ENCODE measurements at regions not wholly inside any gene's neighbourhood (a gene's known extent, or its start where the extent isn't known, plus 50 kb on each side); places are given as distances from the start of the nearest gene placed in this dataset.
"Not testable (repeated sequence)": the region's sequence is repeated elsewhere in the genome, so short reads cannot be mapped to it uniquely, and the experiment has no call there.

DNA sequence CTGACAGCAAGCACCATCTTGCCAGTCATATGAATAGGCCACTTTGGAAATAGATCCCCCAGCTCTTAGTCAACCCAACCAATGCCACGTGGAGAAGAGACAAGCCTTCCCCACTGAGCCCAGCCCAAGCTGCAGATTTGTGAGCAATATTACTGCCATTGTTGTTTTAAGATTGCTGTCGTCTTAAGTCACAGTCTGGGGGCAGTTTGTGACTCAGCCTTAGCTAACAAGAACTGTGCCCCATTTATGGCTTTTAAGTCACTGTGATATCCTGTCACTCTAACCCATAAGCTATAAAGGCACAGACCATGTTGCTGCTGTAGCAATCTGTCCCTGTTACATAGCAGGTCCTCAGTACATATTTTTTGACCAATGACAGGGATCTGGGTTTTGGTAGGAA, 464.2 kb downstream of the MED13L start:
- DNase-seq (ENCODE audit: insufficient read length, low spot score) (no peak), FAIRE-seq (no peak)

DNA sequence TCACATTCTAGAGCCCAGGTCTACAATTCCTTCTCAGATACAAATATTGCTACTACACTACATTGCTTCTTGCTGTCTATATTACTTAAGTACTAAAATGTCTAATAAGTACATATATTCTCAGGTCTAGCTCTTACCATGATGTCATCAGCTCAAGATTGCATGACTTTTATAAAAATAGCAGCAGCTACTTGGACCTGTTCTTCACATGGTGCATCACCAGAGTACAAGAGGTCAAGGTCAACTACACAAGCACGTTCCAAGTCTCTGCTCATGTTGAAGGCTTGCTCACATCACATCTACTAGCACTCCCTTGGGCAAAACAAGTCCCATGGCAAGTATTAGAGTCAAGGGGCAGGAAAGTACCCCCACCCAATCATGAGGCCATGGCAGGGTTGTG, 465.6 kb downstream of the MED13L start:
- no peak for FAIRE-seq
- no peak for DNase-seq (ENCODE audit: insufficient read length, low spot score)

DNA sequence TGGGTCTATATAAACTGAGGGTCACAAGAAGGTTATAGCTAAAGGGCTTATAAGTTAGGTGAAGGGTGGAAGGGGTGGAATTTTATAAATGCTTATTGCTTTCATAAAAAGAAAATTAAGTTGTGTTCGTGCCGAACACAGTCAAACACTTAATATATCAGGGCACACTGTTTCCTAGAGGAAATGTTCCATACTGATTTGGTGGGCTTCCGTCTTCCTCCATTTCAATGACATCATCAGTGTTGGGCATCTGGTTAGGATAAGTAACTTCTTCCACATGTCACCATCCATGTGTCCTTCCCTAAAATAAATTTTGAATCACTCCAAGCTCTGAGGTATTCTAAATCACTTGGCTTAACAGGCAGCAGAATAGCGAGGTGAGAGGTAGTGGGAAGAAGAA, 466.4 kb downstream of the MED13L start:
- DNase-seq (ENCODE audit: insufficient read length, low spot score): no peak

DNA sequence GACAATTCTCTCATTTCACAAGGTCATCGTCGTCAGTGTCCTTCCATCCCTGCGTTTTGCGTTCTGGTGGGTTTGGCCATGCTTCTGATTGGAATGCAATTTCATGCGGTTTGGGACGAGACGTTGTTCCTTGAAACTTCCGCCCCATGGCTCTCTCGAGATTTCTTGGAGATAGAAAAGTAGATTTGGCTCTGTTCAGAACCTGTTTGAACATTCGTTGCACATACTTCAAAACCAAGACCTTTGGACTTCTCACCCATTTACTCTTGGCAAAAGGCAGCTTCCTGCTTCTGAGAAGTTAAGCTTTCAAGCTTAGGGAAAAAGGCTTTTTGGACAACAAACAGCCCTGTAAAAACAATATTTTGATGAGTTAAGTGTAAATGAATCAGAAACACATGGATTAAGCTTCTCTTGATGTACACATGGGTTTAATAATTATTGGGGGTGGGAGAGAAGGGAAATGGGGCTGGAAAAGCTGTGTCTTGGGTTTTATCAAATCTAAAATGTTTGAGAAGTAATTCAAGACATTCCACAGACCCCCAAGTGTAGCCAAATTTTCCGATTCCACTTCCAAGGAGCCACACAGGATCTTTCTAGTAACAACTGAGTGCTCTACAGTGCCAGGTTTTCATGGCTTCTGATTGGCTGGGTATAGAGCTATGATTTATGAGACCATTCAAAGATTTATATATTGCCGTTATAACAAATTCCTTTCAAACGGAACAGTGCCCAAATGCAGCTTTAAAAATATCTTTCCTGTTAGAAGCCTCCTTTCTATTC, 467.2 kb downstream of the MED13L start:
- FAIRE-seq (no peak), DNase-seq (ENCODE audit: insufficient read length, low spot score) (no peak)

More for the DNA sequence above, 466.4 kb downstream of the MED13L start:
- FAIRE-seq: no peak

DNA sequence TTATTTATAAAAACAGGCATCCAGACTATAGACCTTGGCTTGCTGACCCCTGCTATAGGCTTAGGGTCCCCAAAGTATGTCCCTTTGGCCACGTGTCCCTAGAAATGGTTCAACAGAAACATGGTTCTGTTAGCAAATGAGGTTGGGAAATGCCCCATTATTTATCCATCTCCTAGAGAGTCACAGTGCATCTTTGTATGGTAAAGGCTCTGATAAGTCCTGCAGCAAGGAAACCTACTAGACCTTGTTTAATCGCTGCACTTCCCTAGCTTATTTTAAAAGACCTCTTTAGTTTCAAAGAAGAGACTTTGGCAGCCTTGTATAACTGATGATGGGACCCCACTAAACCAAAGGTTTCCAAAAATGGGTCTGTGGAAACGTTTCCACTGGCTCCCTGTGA, 471.5 kb downstream of the MED13L start:
- DNase-seq (ENCODE audit: insufficient read length, low spot score) (no peak), FAIRE-seq (no peak)

DNA sequence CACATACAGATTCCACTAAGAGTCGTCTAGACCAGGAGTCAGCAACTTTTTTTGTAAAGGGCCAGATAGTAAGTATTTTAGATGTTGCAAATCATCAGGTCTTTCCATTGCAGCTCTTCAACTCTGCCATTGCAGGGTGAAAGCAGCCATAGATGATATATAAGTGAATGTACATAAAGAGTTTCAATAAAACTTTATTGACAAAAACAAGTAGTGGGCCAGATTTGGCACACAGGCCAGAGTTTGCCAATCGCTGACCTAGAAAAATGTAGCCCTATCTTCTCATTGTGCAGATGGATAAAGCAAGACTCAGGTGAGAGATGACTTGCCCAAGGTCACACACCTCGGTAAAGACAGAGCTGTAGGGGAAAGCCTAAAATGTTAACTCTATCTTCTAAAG, 474.7 kb downstream of the MED13L start:
- no peak for FAIRE-seq

DNA sequence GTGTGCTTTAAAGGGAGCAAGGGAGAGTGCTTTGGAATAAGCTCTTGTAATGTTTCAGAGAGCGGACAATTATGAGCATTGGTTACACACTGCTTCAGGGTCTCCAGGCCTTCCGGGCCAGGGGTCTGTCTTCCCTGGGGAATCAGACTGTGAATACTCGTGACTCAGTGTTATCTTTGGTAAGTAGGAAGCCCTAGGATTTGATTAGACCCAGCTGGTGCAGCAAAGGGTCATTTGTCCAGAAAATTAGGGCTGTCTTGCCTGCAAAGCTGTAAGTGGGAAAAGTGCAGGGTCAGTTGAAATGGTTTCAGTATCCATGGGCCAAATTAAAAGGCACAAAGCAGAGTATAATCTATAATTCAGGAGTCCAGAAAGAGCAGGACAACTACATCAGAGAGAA, 475.6 kb downstream of the MED13L start:
- DNase-seq (ENCODE audit: insufficient read length, low spot score): no peak
- FAIRE-seq: no peak

More for the DNA sequence above, 474.7 kb downstream of the MED13L start:
- DNase-seq (ENCODE audit: insufficient read length, low spot score): no peak

DNA sequence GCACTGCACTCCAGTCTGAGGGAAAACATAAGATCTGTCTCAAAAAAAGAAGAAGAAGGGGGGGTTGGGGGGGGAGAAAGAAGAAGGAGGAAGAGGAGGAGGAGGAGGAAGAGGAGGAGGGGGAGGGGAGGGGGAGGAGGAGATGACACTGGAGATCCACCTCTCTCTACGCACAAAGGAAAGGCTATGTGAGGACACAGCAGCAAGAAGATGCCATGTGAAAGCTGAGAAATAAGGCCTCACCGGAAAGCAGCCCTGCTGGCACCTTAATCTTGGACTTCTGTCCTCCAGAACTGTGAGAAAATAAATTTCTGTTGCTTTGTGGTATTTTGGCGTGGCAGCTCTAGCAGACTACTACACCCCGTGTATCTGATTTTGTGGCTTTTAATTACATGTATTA, 477.9 kb downstream of the MED13L start:
- no peak for DNase-seq (ENCODE audit: insufficient read length, low spot score)

DNA sequence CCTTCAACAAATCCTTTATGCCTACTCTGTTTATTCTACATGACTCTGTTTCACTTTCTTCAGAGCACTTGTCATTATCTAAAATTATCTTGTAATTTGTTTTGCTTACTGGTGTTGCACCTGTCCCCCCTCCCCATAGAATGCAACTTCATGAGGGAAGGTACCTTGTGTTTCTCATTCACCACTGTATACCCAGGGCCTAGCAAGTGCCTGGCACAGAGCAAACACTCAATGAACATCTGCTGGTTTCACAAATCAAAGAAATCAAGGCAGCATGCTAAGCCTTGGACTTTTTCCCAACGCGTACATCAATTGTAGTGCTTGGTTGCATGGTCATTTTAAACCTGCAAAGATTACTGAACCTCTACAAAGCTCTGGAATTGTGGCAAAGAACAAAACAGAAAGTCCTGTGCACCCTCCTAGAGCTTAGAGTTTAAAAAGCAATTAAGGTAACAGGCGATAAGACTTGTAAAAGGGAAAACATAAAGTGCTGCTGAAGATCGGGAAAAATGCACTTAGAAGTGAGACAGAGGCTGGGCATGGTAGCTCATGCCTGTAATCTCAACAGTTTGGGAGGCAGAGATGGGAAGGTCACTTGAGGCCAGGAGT, 479.1 kb downstream of the MED13L start:
- DNase-seq (ENCODE audit: insufficient read length, low spot score) (no peak), FAIRE-seq (no peak)

More for the DNA sequence above, 477.9 kb downstream of the MED13L start:
- FAIRE-seq: no peak

DNA sequence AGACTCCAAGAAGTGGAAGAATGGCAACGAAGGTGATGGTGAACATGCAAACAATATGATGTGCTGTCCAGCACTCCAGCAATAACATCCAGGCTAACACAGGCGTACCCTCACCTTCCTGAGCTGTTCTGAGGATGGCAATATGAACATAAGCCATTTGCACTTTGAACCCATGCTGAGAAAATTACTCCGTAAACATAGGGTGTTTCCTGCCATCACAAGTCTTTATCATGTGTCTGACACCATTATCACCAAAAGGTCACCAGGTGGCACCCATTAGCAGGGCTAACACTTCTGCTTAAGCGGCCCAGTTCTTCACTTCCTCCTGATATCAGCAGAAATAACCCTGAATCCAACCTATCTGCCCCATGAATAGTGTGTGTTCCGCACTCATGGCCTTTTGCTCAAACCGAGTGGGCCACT, 482.8 kb downstream of the MED13L start:
- DNase-seq (ENCODE audit: insufficient read length, low spot score): no peak

DNA sequence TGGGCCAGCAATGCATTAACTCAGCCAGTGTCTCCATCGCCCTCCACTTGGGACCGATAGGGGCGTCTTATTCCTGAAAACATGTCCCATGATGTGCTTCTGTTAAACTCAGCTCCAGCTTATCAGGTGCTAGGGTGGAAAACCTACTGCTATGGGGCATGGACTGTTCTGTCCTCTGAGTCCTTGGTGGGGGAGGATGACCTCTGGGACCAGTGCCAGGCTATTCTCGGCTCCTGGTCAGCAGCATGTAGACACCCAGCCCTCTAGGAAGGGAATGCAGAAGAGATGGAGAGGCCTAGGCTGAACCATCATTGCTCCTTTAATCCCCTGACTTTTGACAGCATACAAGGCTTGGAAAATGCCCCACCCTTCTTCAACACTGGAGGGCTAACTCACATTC, 486.2 kb downstream of the MED13L start:
- no peak for DNase-seq (ENCODE audit: insufficient read length, low spot score)
- FAIRE-seq: no peak

More for the DNA sequence above, 482.8 kb downstream of the MED13L start:
- no peak for FAIRE-seq

DNA sequence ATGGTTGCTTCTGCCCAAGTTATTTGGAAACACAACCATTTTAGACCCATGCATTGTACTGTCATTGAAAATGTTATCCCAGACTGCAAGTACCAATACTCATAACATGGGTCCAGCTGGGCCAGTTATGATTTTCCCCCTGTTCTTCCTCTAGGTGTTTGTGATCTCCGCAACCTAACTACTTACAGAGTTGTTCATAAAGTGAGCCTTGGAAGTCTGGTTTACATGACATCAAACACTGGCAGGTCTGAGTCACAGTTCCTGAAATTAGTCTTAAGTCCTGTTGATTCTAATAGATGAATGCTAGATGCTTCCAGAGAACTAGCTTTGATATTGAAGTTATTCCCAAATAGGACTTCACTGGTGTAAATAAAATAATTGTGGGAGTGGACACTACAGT, 487.0 kb downstream of the MED13L start:
- FAIRE-seq (no peak), DNase-seq (ENCODE audit: insufficient read length, low spot score) (no peak)

DNA sequence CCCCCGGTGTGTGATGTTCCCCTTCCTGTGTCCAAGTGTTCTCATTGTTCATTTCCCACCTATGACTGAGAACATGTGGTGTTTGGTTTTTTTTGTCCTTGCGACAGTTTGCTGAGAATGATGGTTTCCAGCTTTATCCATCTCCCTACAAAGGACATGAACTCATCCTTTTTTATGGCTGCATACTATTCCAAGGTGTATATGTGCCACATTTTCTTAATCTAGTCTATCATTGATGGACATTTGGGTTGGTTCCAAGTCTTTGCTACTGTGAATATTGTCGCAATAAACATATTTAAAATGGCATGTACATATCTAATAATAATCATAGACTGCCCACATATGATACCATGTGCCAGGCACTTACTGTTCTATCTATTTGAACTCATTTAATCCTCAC, 491.0 kb downstream of the MED13L start:
- not testable (repeated sequence) for DNase-seq (ENCODE audit: insufficient read length, low spot score); FAIRE-seq

DNA sequence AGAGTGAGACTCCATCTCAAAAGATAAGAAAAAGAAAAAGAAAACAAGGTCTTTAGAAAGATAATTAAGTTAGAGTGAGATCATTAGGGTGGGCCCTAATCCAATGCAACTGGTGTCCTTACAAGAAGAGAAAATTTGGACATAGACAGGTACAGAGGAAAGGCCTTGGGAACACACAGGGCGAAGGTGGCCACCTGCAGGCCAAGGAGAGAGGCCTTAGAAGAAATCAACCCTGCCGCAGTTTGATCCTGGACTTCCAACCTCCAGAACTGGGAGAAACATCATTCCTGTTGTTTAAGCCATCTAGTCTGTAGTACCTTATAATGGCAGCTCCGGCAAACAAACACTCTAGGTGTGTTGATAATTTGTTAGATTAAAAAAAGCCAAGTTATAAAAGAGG, 491.9 kb downstream of the MED13L start:
- DNase-seq (ENCODE audit: insufficient read length, low spot score) (no peak), FAIRE-seq (no peak)

DNA sequence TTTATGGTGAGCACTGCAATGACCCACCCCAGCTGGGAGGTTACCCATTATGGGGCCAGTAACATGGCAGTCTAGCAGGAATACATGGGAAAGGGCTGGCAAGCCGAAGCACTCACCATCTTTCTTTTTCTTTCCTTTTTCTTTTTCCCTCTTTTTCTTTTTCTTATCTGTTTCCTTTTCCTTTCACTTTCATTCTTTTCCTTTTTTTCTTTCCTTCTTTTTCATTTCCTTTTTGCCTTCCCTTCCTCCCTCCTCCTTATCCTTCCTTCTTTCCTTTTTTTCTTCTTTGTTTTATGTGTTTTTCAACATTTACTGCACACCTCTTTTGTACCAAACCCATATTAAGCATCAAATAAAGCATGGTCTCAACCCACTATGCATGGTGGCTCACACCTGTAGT, 501.1 kb downstream of the MED13L start:
- FAIRE-seq (no peak), DNase-seq (ENCODE audit: insufficient read length, low spot score) (no peak)

DNA sequence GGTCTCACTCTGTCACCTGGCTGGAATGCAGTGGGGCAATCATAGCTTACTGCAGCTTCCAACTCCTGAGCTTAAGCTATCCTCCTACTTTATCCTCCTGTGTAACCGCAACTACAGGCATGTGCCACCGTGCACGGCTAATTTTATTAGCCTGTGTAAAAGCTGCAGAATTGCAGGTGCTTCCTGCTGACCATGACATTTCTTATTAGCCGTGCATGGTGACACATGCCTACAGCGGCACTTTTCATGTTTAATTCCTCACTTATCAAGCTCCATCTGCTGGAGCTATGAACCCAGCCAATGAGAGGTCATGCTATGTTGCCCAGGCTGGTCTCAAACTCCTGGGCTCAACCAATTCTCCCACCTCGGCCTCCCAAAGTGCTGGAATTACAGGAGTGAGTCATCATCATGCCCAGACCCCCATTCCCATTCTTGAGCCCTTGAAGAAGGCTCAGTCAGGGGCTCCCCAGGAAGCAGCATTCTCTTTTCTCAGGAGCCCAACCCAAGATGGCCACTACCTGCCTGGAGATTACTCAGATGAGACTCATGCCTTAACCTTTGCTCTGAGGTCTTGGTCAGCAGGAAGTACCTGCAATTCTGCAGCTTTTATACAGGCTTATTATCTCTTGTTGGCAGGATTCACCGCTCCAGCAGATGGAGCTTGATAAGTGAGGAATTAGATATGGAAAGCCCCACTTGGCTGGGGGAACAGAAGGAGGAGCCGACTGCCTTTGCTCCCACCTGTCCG, 503.2 kb downstream of the MED13L start:
- DNase-seq (ENCODE audit: insufficient read length, low spot score) (no peak), FAIRE-seq (no peak)

DNA sequence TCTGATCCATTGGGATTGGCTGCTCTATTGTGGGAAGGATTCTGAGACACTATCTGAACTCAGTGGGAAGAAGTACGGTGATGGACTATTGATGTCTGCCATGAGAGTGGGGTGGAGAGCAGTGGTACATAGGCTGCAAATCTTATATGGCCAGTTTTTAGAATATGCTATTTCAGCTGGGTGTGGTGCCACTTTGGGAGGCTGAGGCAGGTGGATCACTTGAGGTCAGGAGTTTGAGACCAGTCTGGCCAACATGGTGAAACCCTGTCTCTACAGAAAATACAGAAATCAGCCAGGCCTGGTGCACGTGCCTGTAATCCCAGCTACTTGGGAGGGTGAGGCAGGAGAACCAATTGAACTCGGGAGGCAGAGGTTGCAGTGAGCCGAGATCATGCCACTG, 505.9 kb downstream of the MED13L start:
- FAIRE-seq (no peak), DNase-seq (ENCODE audit: insufficient read length, low spot score) (no peak)

DNA sequence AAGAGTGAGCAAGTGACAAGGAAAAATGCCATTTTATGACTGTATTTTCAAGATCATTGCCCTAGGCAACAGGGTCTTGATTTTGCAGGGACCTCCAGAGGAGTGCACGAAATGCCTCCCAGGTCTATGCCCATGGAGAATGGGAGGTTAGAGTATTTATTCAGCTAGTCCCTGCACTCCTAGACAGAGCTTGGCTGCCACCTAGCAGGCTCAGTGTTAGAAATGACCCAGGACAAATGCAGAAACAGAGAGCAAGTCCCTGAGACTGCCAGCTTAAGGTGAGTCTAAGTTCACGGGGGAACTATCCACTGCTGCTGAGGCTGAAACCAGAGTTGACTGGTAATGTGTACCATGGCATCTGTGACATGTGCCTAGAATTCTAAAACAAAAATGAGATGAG, 506.4 kb downstream of the MED13L start:
- no peak for DNase-seq (ENCODE audit: insufficient read length, low spot score)
- no peak for FAIRE-seq

DNA sequence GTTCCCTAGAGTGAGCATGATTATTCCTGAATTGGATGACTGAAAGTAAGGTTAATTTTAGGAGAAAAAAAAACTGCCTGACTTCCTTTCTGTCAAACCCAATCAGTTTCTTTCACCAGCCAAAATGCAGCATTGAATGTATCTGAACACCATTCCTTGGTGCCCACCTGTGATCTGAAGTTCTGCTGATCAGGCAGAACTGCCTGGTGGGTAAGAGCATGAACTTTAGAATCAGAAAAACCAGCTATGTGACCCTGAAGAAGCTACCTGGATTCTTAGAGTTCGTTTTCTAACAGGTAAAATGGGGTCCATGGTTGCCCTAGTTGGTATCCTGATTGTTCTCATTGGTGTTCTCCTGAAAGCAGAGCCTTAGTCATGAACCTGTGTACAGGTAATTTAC, 506.9 kb downstream of the MED13L start:
- no peak for DNase-seq (ENCODE audit: insufficient read length, low spot score)
- no peak for FAIRE-seq

DNA sequence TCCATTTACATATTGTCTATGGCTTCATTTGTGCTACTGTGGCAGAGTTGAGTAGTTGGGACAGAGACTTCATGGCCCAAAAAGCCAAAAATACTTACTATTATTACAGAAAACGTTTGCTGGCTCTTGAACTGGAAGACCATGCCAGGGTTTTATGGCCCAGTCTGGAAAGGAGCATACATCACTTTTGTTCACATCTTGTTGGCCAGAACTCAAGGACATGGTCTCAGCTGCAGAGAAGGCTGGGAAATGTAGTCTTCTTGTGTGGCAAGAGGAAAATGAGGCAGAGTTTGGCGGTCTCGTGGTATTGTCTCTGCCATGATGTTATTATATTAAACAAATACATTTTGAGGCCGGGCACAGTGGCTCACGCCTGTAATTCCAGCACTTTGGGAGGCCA, 509.6 kb downstream of the MED13L start:
- FAIRE-seq (no peak), DNase-seq (ENCODE audit: insufficient read length, low spot score) (no peak)

DNA sequence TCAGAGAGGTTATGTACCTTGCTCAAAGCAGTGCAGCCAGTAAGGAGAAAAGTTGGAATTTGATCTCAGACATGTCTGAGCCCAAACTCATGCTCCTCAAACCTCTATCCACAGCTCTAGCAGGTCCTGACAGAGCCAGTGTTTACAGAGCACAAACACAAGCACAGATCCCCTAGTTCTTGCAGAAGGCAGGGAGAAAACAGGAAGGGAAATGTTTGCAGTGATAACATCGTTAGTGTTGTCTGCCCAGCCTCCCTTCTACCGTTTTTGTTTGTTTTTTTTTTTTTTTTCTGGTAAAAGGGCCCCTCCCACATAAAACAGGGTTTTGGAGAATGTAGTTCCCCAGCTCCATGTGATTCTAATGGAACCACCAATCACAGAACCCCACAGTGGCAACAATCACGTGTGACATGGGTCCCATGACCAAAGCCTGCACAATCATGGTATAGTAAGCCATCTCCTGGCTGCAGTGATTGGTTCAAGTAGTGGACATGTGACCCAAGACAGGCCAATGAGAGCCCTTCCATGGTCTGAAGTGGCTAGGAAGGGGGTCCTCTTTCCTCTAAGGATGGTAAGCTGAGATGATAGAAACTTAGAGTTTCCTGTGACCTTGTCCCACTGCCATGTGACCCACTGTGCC, 513.4 kb downstream of the MED13L start:
- FAIRE-seq: no peak
- DNase-seq (ENCODE audit: insufficient read length, low spot score): no peak
